GM18867 (cell line): ENCODE measurements at regions not wholly inside any gene's neighbourhood (a gene's known extent, or its start where the extent isn't known, plus 50 kb on each side); places are given as distances from the start of the nearest gene placed in this dataset.

Experiments used
- ATAC-seq: cut with Tn5 transposase; IDR thresholded peaks from one replicate; pipeline ENCODE4 v1.9.1; 2021; ENCODE audit warnings: mild to moderate bottlenecking, moderate library complexity; ENCODE audit not compliant: unreplicated experiment

GRCh38 chr10:124231168-124232155 is 138.1 kb upstream of the CHST15 start:
- ATAC-seq, result no peak

GRCh38 chr10:124230635-124231167 is 137.3 kb upstream of the CHST15 start:
- no peak for ATAC-seq

- ATAC-seq, result no peak
Measured at GRCh38 chr10:124229989-124230634, 136.7 kb upstream of the CHST15 start.

- no peak for ATAC-seq
Measured at GRCh38 chr10:124229201-124229988, 136.0 kb upstream of the CHST15 start.

- no peak for ATAC-seq
Measured at GRCh38 chr10:124228471-124228870, 135.1 kb upstream of the CHST15 start.

- no peak for ATAC-seq
Measured at GRCh38 chr10:124227988-124228387, 134.6 kb upstream of the CHST15 start.

- no peak for ATAC-seq
Measured at GRCh38 chr10:124227055-124227975, 133.9 kb upstream of the CHST15 start.

- ATAC-seq, result no peak
Measured at GRCh38 chr10:124226271-124227054, 133.1 kb upstream of the CHST15 start.

- no peak for ATAC-seq
Measured at GRCh38 chr10:124225467-124226270, 132.3 kb upstream of the CHST15 start.

- ATAC-seq, result no peak
Measured at GRCh38 chr10:124225029-124225466, 131.7 kb upstream of the CHST15 start.

GRCh38 chr10:124224331-124225028 is 131.1 kb upstream of the CHST15 start:
- no peak for ATAC-seq

- no peak for ATAC-seq
Measured at GRCh38 chr10:124223711-124224085, 130.3 kb upstream of the CHST15 start.

GRCh38 chr10:124222988-124223710 is 129.8 kb upstream of the CHST15 start:
- ATAC-seq, result no peak

- ATAC-seq, result no peak
Measured at GRCh38 chr10:124222318-124222987, 129.1 kb upstream of the CHST15 start.

GRCh38 chr10:124221356-124222317 is 128.2 kb upstream of the CHST15 start:
- peak; percentile 63 for ATAC-seq
